Chondrocyte (in vitro differentiated cells): ENCODE measurements at regions not wholly inside any gene's neighbourhood (a gene's known extent, or its start where the extent isn't known, plus 50 kb on each side); places are given as distances from the start of the nearest gene placed in this dataset.
"Not testable (repeated sequence)": the region's sequence is repeated elsewhere in the genome, so short reads cannot be mapped to it uniquely, and the experiment has no call there.

Experiments used
- DNase-seq: peaks from one replicate; pipeline ENCODE4 v3.0.0; 2021; ENCODE audit warnings: mixed read lengths, low spot score
- H3K27ac Mint-ChIP-seq: one replicate; pipeline ENCODE4 v1.8.0; 2021; ENCODE audit warnings: mild to moderate bottlenecking, moderate library complexity, mixed read lengths; ENCODE audit not compliant: unreplicated experiment
- H3K27me3 Mint-ChIP-seq: 2 replicates; pipeline ENCODE4 v1.8.0; 2021; ENCODE audit warnings: low read depth, mixed read lengths
- H3K36me3 Mint-ChIP-seq: 2 replicates; pipeline ENCODE4 v1.8.0; 2021; ENCODE audit warnings: low read depth, mixed read lengths
- H3K4me1 Mint-ChIP-seq: 2 replicates; pipeline ENCODE4 v1.8.0; 2021; ENCODE audit warnings: low read depth, mild to moderate bottlenecking, mixed read lengths
- H3K4me3 Mint-ChIP-seq: one replicate; pipeline ENCODE4 v1.8.0; 2021; ENCODE audit warnings: mild to moderate bottlenecking, moderate library complexity, mixed read lengths; ENCODE audit not compliant: unreplicated experiment
- H3K9me3 Mint-ChIP-seq: 2 replicates; pipeline ENCODE4 v1.8.0; 2021; ENCODE audit warnings: low read depth, mixed read lengths
- CTCF ChIP-seq: fragments of 200-600 bp; sonication (generic); IDR thresholded peaks from 2 replicates; pipeline ENCODE4 v1.5.0; 2021; ENCODE audit warnings: antibody characterized with exemption, mild to moderate bottlenecking, moderate library complexity

GRCh38 chr2:53028225-53028624 is 739.4 kb upstream of the CHAC2 start:
- H3K9me3 Mint-ChIP-seq, result no peaks in the 10 kb centered on the region
- TF ChIP-seq CTCF, result no peak
- H3K27me3 Mint-ChIP-seq, result no peaks in the 10 kb centered on the region
- H3K36me3 Mint-ChIP-seq, result no peaks in the 10 kb centered on the region
- no peak for DNase-seq
- H3K27ac Mint-ChIP-seq, result no peak overlapping the region
- H3K4me3 Mint-ChIP-seq, result no peak overlapping the region
- H3K4me1 Mint-ChIP-seq, result peaks cover 22% of the 10 kb centered on the region

- not testable (repeated sequence) for H3K9me3 Mint-ChIP-seq, DNase-seq, H3K27me3 Mint-ChIP-seq, H3K36me3 Mint-ChIP-seq, H3K27ac Mint-ChIP-seq, H3K4me3 Mint-ChIP-seq
- peaks cover 23% of the 10 kb centered on the region for H3K4me1 Mint-ChIP-seq
These were observed 745.4 kb upstream of the CHAC2 start for GRCh38 chr2:53022248-53022647.

DNA sequence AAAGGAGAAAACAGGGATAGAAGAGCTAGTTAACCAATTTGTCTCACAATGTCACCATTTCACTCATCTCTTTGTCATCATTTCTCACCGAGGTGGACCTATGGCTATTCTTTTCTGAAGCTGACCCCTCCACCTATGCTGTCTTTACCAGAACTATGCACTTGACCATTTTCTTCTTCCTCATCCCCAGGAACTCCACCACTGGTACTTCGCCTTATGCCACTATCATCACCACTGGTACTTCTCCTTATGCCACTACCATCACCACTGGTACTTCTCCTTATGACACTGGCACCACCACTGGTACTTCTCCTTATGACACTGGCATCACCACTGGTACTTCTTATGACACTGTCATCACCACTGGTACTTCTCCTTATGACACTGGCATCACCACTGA is 745.8 kb upstream of the CHAC2 start:
- H3K27ac Mint-ChIP-seq, result peak overlapping the region; percentile 29
- no peak for TF ChIP-seq CTCF
- no peak for DNase-seq
- no peaks in the 10 kb centered on the region for H3K27me3 Mint-ChIP-seq
- no peaks in the 10 kb centered on the region for H3K36me3 Mint-ChIP-seq
- peaks cover 22% of the 10 kb centered on the region for H3K4me1 Mint-ChIP-seq
- H3K9me3 Mint-ChIP-seq, result no peaks in the 10 kb centered on the region
- H3K4me3 Mint-ChIP-seq, result no peak overlapping the region

GRCh38 chr2:53021292-53021691 is 746.3 kb upstream of the CHAC2 start:
- DNase-seq, result no peak

GRCh38 chr2:53018825-53019425 is 748.7 kb upstream of the CHAC2 start:
- no peak overlapping the region for H3K4me3 Mint-ChIP-seq
- H3K4me1 Mint-ChIP-seq, result peaks cover 19% of the 10 kb centered on the region
- TF ChIP-seq CTCF, result peak; percentile 66
- no peaks in the 10 kb centered on the region for H3K9me3 Mint-ChIP-seq
- H3K27me3 Mint-ChIP-seq, result peaks cover 5% of the 10 kb centered on the region
- no peak overlapping the region for H3K27ac Mint-ChIP-seq
- no peaks in the 10 kb centered on the region for H3K36me3 Mint-ChIP-seq
- no peak for DNase-seq

More at GRCh38 chr2:53021292-53021691, 746.3 kb upstream of the CHAC2 start:
- H3K9me3 Mint-ChIP-seq, result no peaks in the 10 kb centered on the region
- H3K4me3 Mint-ChIP-seq, result no peak overlapping the region
- H3K27me3 Mint-ChIP-seq, result no peaks in the 10 kb centered on the region
- no peaks in the 10 kb centered on the region for H3K36me3 Mint-ChIP-seq
- peaks cover 22% of the 10 kb centered on the region for H3K4me1 Mint-ChIP-seq
- H3K27ac Mint-ChIP-seq, result peak overlapping the region; percentile 60
- no peak for TF ChIP-seq CTCF

DNA sequence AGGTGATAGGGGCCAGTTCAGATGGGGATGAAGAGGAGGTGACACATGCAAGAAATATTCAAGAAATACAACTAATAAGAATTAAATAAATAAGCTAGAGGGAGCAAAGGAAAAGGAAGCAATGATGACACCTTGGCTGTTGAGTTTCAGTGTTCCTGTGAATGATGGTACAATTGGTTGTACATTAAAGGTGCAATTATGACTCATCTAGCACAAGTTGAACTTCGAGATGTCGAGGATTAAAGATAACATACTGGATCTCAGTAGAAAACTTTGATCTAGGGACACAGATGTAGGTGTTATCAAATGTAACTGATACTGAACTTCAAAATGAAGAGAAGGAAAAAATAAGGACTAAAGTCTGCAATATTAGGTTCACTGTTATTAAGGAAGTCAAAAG is 760.6 kb upstream of the CHAC2 start:
- Mint-ChIP-seq H3K27me3 (peaks cover 24% of the 10 kb centered on the region), H3K9me3 (no peaks in the 10 kb centered on the region), H3K4me3 (no peak overlapping the region), H3K36me3 (no peaks in the 10 kb centered on the region), H3K4me1 (no peaks in the 10 kb centered on the region), H3K27ac (no peak overlapping the region)
- no peak for DNase-seq
- no peak for TF ChIP-seq CTCF
